Panc1 (cell line): ENCODE measurements at regions not wholly inside any gene's neighbourhood (a gene's known extent, or its start where the extent isn't known, plus 50 kb on each side); places are given as distances from the start of the nearest gene placed in this dataset.

Experiments used
- ATAC-seq: fragments of 200-7000 bp; cut with Tn5 transposase; 2 replicates; pipeline ENCODE4 v1.9.1; 2020; ENCODE audit warnings: mild to moderate bottlenecking, moderate library complexity
- BruUV-seq: library from RNA; stranded (reverse); fragments of 400-500 nt; replicated peaks from 2 replicates; lab custom pipeline; 2021; lab: Mats Ljungman, UMichigan
- CTCF ChIA-PET: fragments of 300-600 bp; sonication (Branson Sonifier 250); formaldehyde crosslinking; loops from one replicate; lab custom pipeline; 2022; ENCODE audit warnings: antibody characterized with exemption; lab: Charles Lee
- POLR2A ChIA-PET: fragments of 300-600 bp; sonication (Branson Sonifier 250); formaldehyde crosslinking; loops from one replicate; lab custom pipeline; 2022; ENCODE audit warnings: antibody characterized with exemption; lab: Charles Lee
- DNase-seq: peaks from one replicate; pipeline ENCODE4 v3.0.0-alpha.2; 2010; ENCODE audit warnings: low read depth, low spot score
- H3K27ac ChIP-seq: 2 replicates; pipeline ENCODE4 v1.5.1; 2011; ENCODE audit warnings: mild to moderate bottlenecking, low read length, inconsistent platforms
- H3K27me3 ChIP-seq: fragments of 200-500 bp; sonication (Bioruptor generic); 2 replicates; pipeline ENCODE4 v1.6.0; 2014; ENCODE audit warnings: low read length, inconsistent platforms; ENCODE audit not compliant: control insufficient read depth, insufficient read depth
- H3K36me3 ChIP-seq: fragments of 200-500 bp; sonication (Bioruptor generic); 2 replicates; pipeline ENCODE4 v1.5.1; 2014; ENCODE audit warnings: inconsistent platforms, mild to moderate bottlenecking, low read length, moderate library complexity; ENCODE audit not compliant: control insufficient read depth, insufficient read depth
- H3K4me1 ChIP-seq: 2 replicates; pipeline ENCODE4 v1.5.1; 2011; ENCODE audit warnings: inconsistent platforms, mild to moderate bottlenecking, low read length, moderate library complexity; ENCODE audit not compliant: control insufficient read depth, insufficient read depth
- H3K4me3 ChIP-seq, 2 experiments: 2 replicates each; pipeline ENCODE4 v1.5.1; 2011 to 2012; ENCODE audit warnings: low read depth in 2 of 2, low read length in 2 of 2, mild to moderate bottlenecking in 2 of 2, inconsistent platforms in 1 of 2, moderate library complexity in 1 of 2
- H3K9me3 ChIP-seq: fragments of 200-500 bp; sonication (Bioruptor generic); 2 replicates; pipeline ENCODE4 v1.5.1; 2014; ENCODE audit warnings: low read depth, mild to moderate bottlenecking, inconsistent platforms, low read length, moderate library complexity; ENCODE audit not compliant: control insufficient read depth, insufficient read depth
- CTCF ChIP-seq: fragments of 450-650 bp; IDR thresholded peaks from 2 replicates; pipeline ENCODE4 v1.5.1; 2017; ENCODE audit warnings: mild to moderate bottlenecking
- POLR2AphosphoS5 ChIP-seq: IDR thresholded peaks from 2 replicates; pipeline ENCODE4 v1.6.1; 2012; ENCODE audit warnings: mild to moderate bottlenecking, low read depth, low read length, moderate library complexity
- REST ChIP-seq, 2 experiments: IDR thresholded peaks; 2 replicates each; pipeline ENCODE4 v1.6.1; 2011 to 2012; ENCODE audit warnings: low read depth in 2 of 2, control low read depth in 1 of 2, low read length in 1 of 2, mild to moderate bottlenecking in 1 of 2, moderate library complexity in 1 of 2; ENCODE audit not compliant: insufficient read depth in 1 of 2
- SIN3A ChIP-seq: IDR thresholded peaks from 2 replicates; pipeline ENCODE4 v1.6.1; 2012; ENCODE audit warnings: low read depth, mild to moderate bottlenecking, low read length, moderate library complexity, borderline replicate concordance; ENCODE audit not compliant: insufficient read depth
- TCF7L2 ChIP-seq: IDR thresholded peaks from 2 replicates; pipeline ENCODE4 v1.6.1; 2011; ENCODE audit warnings: mild to moderate bottlenecking, low read depth, low read length, inconsistent platforms
- in situ Hi-C: cut with HindIII; loops from 2 replicates; pipeline ENCODE4 v1.10.0; 2016; ENCODE audit warnings: low sequenced_read_pairs, low pct_unique_long_range_greater_than_20kb
- intact Hi-C: fragments of 100-400 bp; cut with micrococcal nuclease; formaldehyde crosslinking; loops from one replicate; pipeline ENCODE4 v1.10.0; 2022; ENCODE audit not compliant: unreplicated experiment

- ATAC-seq (no peak), DNase-seq (no peak)
- Histone ChIP-seq H3K36me3 (no peaks in the 10 kb centered on the region), H3K4me1 (no peaks in the 10 kb centered on the region), H3K27ac (no peak overlapping the region), H3K27me3 (no peaks in the 10 kb centered on the region), H3K4me3 (no peak overlapping the region), H3K9me3 (no peaks in the 10 kb centered on the region)
- BruUV-seq, result no TSS peak
- ChIA-PET CTCF (no interaction called here), POLR2A (no interaction called here)
- in situ Hi-C loops (no loop called here), intact Hi-C loops (no loop called here)
- TF ChIP-seq CTCF, result no peak
- no peak for TF ChIP-seq SIN3A
- TF ChIP-seq TCF7L2, result no peak
- no peak for TF ChIP-seq REST (IDR thresholded peaks at IDR 0.05; ENCODE audit: insufficient read depth in 1 of 2, low read depth in 2 of 2, low read length in 1 of 2)
Measured at GRCh38 chr10:9792181-9792580, 1225.5 kb upstream of the CELF2 start.

GRCh38 chr10:9796564-9796963 lies 1221.1 kb upstream of the CELF2 start:
- Histone ChIP-seq H3K27ac (no peak overlapping the region), H3K27me3 (no peaks in the 10 kb centered on the region), H3K9me3 (no peaks in the 10 kb centered on the region), H3K36me3 (no peaks in the 10 kb centered on the region), H3K4me1 (no peaks in the 10 kb centered on the region), H3K4me3 (no peak overlapping the region)
- intact Hi-C loops (no loop called here), in situ Hi-C loops (no loop called here)
- TF ChIP-seq SIN3A (no peak), REST (IDR thresholded peaks at IDR 0.05; ENCODE audit: insufficient read depth in 1 of 2, low read depth in 2 of 2, low read length in 1 of 2) (no peak), POLR2AphosphoS5 (no peak)
- ChIA-PET POLR2A (no interaction called here), CTCF (no interaction called here)
- BruUV-seq, result no TSS peak
- DNase-seq, result no peak
- ATAC-seq, result no peak
